H1 (cell line): ENCODE measurements at regions not wholly inside any gene's neighbourhood (a gene's known extent, or its start where the extent isn't known, plus 50 kb on each side); places are given as distances from the start of the nearest gene placed in this dataset.

Experiments
- CTCF ChIA-PET: fragments of 300-600 bp; sonication (Branson Sonifier 250); formaldehyde crosslinking; loops from one replicate; lab custom pipeline; 2021; ENCODE audit not compliant: partially characterized antibody; lab: Charles Lee
- POLR2A ChIA-PET: fragments of 300-600 bp; sonication (Branson Sonifier 250); formaldehyde crosslinking; loops from one replicate; lab custom pipeline; 2021; ENCODE audit warnings: inconsistent platforms; ENCODE audit not compliant: partially characterized antibody; lab: Charles Lee
- DNase-seq, 2 experiments: peaks; one replicate each; pipeline versions ENCODE4 v3.0.0 to v3.0.0-alpha.2; 2010 to 2022; ENCODE audit warnings: low spot score in 2 of 2, low read depth in 1 of 2, mixed read lengths in 1 of 2
- FAIRE-seq: peaks from 2 replicates; lab custom pipeline; 2011; peaks lifted over from hg19 to GRCh38; lab: Jason Lieb, UNC
- H2AFZ ChIP-seq: 2 replicates; pipeline ENCODE4 v1.8.1; 2012; ENCODE audit warnings: low read length, inconsistent platforms
- H2AK5ac ChIP-seq: 2 replicates; pipeline ENCODE4 v1.6.1; 2013; ENCODE audit warnings: low read depth, low read length
- H2BK120ac ChIP-seq: replicated peaks from 2 replicates; pipeline ENCODE3; 2013; ENCODE audit warnings: low read depth, low read length, inconsistent platforms
- H2BK12ac ChIP-seq: 2 replicates; pipeline ENCODE4 v1.6.1; 2013; ENCODE audit warnings: low read depth, low read length
- H2BK15ac ChIP-seq: 2 replicates; pipeline ENCODE4 v1.6.1; 2013; ENCODE audit warnings: low read length
- H2BK20ac ChIP-seq: 2 replicates; pipeline ENCODE4 v1.6.1; 2013; ENCODE audit warnings: low read length
- H2BK5ac ChIP-seq: 2 replicates; pipeline ENCODE4 v1.6.1; 2013; ENCODE audit warnings: low read depth, low read length
- H3K14ac ChIP-seq: 2 replicates; pipeline ENCODE4 v1.6.1; 2013; ENCODE audit warnings: inconsistent platforms; ENCODE audit not compliant: insufficient read length
- H3K18ac ChIP-seq: 2 replicates; pipeline ENCODE4 v1.6.1; 2013; ENCODE audit warnings: low read length; ENCODE audit errors: extremely low read depth
- H3K23ac ChIP-seq: 2 replicates; pipeline ENCODE4 v1.6.1; 2013; ENCODE audit warnings: inconsistent platforms; ENCODE audit not compliant: insufficient read length
- H3K23me2 ChIP-seq: 2 replicates; pipeline ENCODE4 v1.6.1; 2013; ENCODE audit warnings: low read depth, low read length
- H3K27ac ChIP-seq: 2 replicates; pipeline ENCODE4 v1.6.1; 2011; ENCODE audit warnings: low read depth, low read length, inconsistent platforms
- H3K27me3 ChIP-seq, 4 experiments: replicated peaks in 1 of 4; 1 replicate in 1 of 4; 2 replicates in 3 of 4; pipeline versions ENCODE4 v1.6.1 to v1.8.1; 2011 to 2013; ENCODE audit warnings: low read length in 3 of 4, mild to moderate bottlenecking in 3 of 4, inconsistent platforms in 2 of 4, mixed read lengths in 2 of 4, moderate library complexity in 1 of 4; ENCODE audit not compliant: control insufficient read depth in 3 of 4, insufficient read depth in 3 of 4; ENCODE audit errors: extremely low read depth in 1 of 4
- H3K36me3 ChIP-seq, 4 experiments: 2 replicates each; pipeline versions ENCODE4 v1.6.1 to v1.8.1; 2011 to 2013; ENCODE audit warnings: mild to moderate bottlenecking in 4 of 4, low read length in 3 of 4, moderate library complexity in 2 of 4, control low read depth in 1 of 4, inconsistent platforms in 1 of 4; ENCODE audit not compliant: insufficient read depth in 4 of 4, control insufficient read depth in 2 of 4
- H3K4ac ChIP-seq: replicated peaks from 2 replicates; pipeline ENCODE3; 2013; ENCODE audit warnings: low read length, low read depth, mixed read lengths, inconsistent platforms; ENCODE audit not compliant: insufficient read length
- H3K4me1 ChIP-seq, 4 experiments: replicated peaks in 1 of 4; 1 replicate in 1 of 4; 2 replicates in 3 of 4; pipeline versions ENCODE4 v1.6.1 to v1.8.1; 2011 to 2013; ENCODE audit warnings: low read length in 3 of 4, inconsistent platforms in 2 of 4, mixed read lengths in 1 of 4; ENCODE audit not compliant: insufficient read depth in 4 of 4, control insufficient read depth in 3 of 4
- H3K4me2 ChIP-seq, 2 experiments: 2 replicates each; pipeline versions ENCODE4 v1.6.1 to v1.8.1; 2011 to 2013; ENCODE audit warnings: low read depth in 2 of 2, low read length in 2 of 2, control low read depth in 1 of 2, inconsistent platforms in 1 of 2, mild to moderate bottlenecking in 1 of 2; ENCODE audit not compliant: insufficient read depth in 1 of 2
- H3K4me3 ChIP-seq, 4 experiments: fragments of 200-600, 300-600 bp in 1 of 4; sonication (generic), shearing (Covaris generic), sonication (Bioruptor Twin) in 1 of 4; 2 replicates each; pipeline versions ENCODE4 v1.5.1 to v1.8.1; 2011 to 2016; ENCODE audit warnings: low read length in 4 of 4, low read depth in 3 of 4, control low read depth in 2 of 4, inconsistent platforms in 2 of 4, mild to moderate bottlenecking in 2 of 4, mixed read lengths in 1 of 4, moderate library complexity in 1 of 4; ENCODE audit not compliant: insufficient read depth in 2 of 4; ENCODE audit errors: extremely low read depth in 1 of 4
- H3K56ac ChIP-seq: replicated peaks from 2 replicates; pipeline ENCODE3; 2013; ENCODE audit warnings: low read depth, mild to moderate bottlenecking, mixed read lengths, low read length, inconsistent platforms; ENCODE audit not compliant: insufficient read length
- H3K79me1 ChIP-seq: 2 replicates; pipeline ENCODE4 v1.6.1; 2013; ENCODE audit warnings: low read depth, low read length, control low read depth
- H3K79me2 ChIP-seq, 2 experiments: 2 replicates each; pipeline versions ENCODE4 v1.6.1 to v1.8.1; 2012 to 2013; ENCODE audit warnings: low read length in 2 of 2, mild to moderate bottlenecking in 2 of 2, inconsistent platforms in 1 of 2; ENCODE audit not compliant: insufficient read depth in 2 of 2, control insufficient read depth in 1 of 2
- H3K9ac ChIP-seq, 4 experiments: replicated peaks in 1 of 4; 1 replicate in 1 of 4; 2 replicates in 3 of 4; pipeline versions ENCODE4 v1.6.1 to v1.8.1; 2011 to 2013; ENCODE audit warnings: low read depth in 3 of 4, low read length in 3 of 4, control low read depth in 2 of 4, mild to moderate bottlenecking in 2 of 4, moderate library complexity in 2 of 4, inconsistent platforms in 1 of 4; ENCODE audit errors: extremely low read depth in 1 of 4
- H3K9me3 ChIP-seq, 2 experiments: 2 replicates each; pipeline versions ENCODE4 v1.6.1 to v1.8.1; 2012 to 2013; ENCODE audit warnings: mild to moderate bottlenecking in 2 of 2, moderate library complexity in 2 of 2, control low read depth in 1 of 2, inconsistent platforms in 1 of 2, low read depth in 1 of 2, low read length in 1 of 2, mixed read lengths in 1 of 2; ENCODE audit not compliant: insufficient read depth in 2 of 2
- H4K20me1 ChIP-seq, 2 experiments: replicated peaks in 1 of 2; 2 replicates each; pipeline versions ENCODE3 to v1.8.1; 2011 to 2013; ENCODE audit warnings: inconsistent platforms in 2 of 2, low read length in 2 of 2, mild to moderate bottlenecking in 1 of 2; ENCODE audit not compliant: insufficient read depth in 2 of 2, control insufficient read depth in 1 of 2
- H4K5ac ChIP-seq: 2 replicates; pipeline ENCODE4 v1.6.1; 2013; ENCODE audit warnings: low read length, low read depth, mixed read lengths, inconsistent platforms; ENCODE audit not compliant: insufficient read length
- H4K8ac ChIP-seq: 2 replicates; pipeline ENCODE4 v1.8.0; 2013; ENCODE audit warnings: mild to moderate bottlenecking, moderate library complexity, low read length, inconsistent platforms; ENCODE audit not compliant: insufficient read depth; ENCODE audit errors: extremely low read depth
- H4K91ac ChIP-seq: replicated peaks from 2 replicates; pipeline ENCODE3; 2013; ENCODE audit warnings: low read length, mixed read lengths, inconsistent platforms; ENCODE audit not compliant: insufficient read length
- ASH2L ChIP-seq: fragments of 200-600, 300-600 bp; sonication (generic); IDR thresholded peaks from one replicate; pipeline ENCODE4 v1.7.1; 2017; ENCODE audit warnings: low read length
- CBX5 ChIP-seq: fragments of 300-800, 300-1000 bp; sonication (generic); IDR thresholded peaks from 2 replicates; pipeline ENCODE4 v1.7.1; 2016; ENCODE audit warnings: antibody characterized with exemption, low read length, low read depth
- CREB1 ChIP-seq: IDR thresholded peaks from 2 replicates; pipeline ENCODE4 v1.6.1; 2012; ENCODE audit warnings: inconsistent platforms
- GABPA ChIP-seq: IDR thresholded peaks from 2 replicates; pipeline ENCODE4 v1.6.1; 2011; ENCODE audit warnings: mild to moderate bottlenecking, low read length, moderate library complexity, borderline replicate concordance; ENCODE audit not compliant: insufficient read depth
- HDAC6 ChIP-seq: IDR thresholded peaks from one replicate; pipeline ENCODE4 v1.7.1; 2012; ENCODE audit warnings: low read depth, mild to moderate bottlenecking, inconsistent platforms, low read length, moderate library complexity
- PHF8 ChIP-seq: fragments of 200-600 bp; sonication (generic); conservative IDR thresholded peaks from 2 replicates; pipeline ENCODE4 v1.7.1; 2012; ENCODE audit warnings: low read depth, mild to moderate bottlenecking, inconsistent platforms, low read length, moderate library complexity
- RXRA ChIP-seq: IDR thresholded peaks from 2 replicates; pipeline ENCODE4 v1.6.1; 2011; ENCODE audit warnings: low read depth, mild to moderate bottlenecking, low read length, moderate library complexity; ENCODE audit not compliant: insufficient read depth
- SP2 ChIP-seq: IDR thresholded peaks from 2 replicates; pipeline ENCODE4 v1.6.1; 2012; ENCODE audit warnings: mild to moderate bottlenecking, low read length, inconsistent platforms
- SRF ChIP-seq: IDR thresholded peaks from 2 replicates; pipeline ENCODE4 v1.6.1; 2011; ENCODE audit warnings: mild to moderate bottlenecking, low read depth, low read length, moderate library complexity
- WGBS, 2 experiments: shearing (Covaris generic) in 1 of 2; methylation state at CpG; one replicate each; pipeline versions ENCODE4 v1.1.6 to v1.1.7; 2013 to 2015; ENCODE audit warnings: low lambda C conversion rate in 2 of 2, mixed read lengths in 2 of 2, inconsistent platforms in 1 of 2, low coverage in 1 of 2, missing lambda C conversion rate in 1 of 2; ENCODE audit not compliant: insufficient replicate concordance in 2 of 2, insufficient coverage in 1 of 2, insufficient read length in 1 of 2; ENCODE audit errors: extremely low coverage in 1 of 2, missing lambda C conversion rate in 1 of 2; 5-methylcytosine and 5-hydroxymethylcytosine counted together

DNA sequence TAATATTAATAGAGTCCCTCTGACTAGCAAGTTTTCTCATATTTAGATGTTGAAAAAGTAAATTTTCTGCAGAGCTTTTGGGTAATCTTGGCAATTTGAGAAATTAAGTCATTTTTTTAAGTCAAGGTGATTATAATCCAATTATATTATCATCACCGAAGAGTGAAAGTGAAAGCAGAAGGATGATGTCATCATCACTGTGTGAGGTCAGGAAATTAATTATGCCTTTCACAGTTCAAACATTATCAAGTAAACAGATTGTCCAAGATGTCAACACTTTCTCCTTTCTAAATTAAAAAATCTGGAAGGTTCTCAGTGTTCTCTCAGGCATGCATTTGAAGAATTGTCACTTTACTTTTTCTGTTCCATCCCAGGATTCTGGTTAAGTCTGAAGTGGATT lies 296.0 kb downstream of the TBX15 start:
- H2BK20ac ChIP-seq: no peak overlapping the region
- H4K91ac ChIP-seq: no peak overlapping the region
- DNase-seq: no peak
- H3K4me1 ChIP-seq: no peaks in the 10 kb centered on the region
- no peak overlapping the region for H3K4me3 ChIP-seq
- H3K27ac ChIP-seq: no peak overlapping the region
- H3K79me2 ChIP-seq: no peaks in the 10 kb centered on the region
- CTCF ChIA-PET: no interaction called here
- no peak overlapping the region for H3K18ac ChIP-seq
- no peak overlapping the region for H3K4me2 ChIP-seq
- FAIRE-seq: no peak
- no peak overlapping the region for H4K8ac ChIP-seq
- no peaks in the 10 kb centered on the region for H3K79me1 ChIP-seq
- H2BK12ac ChIP-seq: no peak overlapping the region
- H2BK15ac ChIP-seq: no peak overlapping the region
- no peaks in the 10 kb centered on the region for H3K36me3 ChIP-seq
- H4K20me1 ChIP-seq: no peaks in the 10 kb centered on the region
- POLR2A ChIA-PET: no interaction called here
- no peaks in the 10 kb centered on the region for H3K9me3 ChIP-seq
- H2AK5ac ChIP-seq: no peak overlapping the region
- no peaks in the 10 kb centered on the region; the same call in 1 of the 2 replicates for H3K23me2 ChIP-seq
- no peak overlapping the region for H2AFZ ChIP-seq
- H4K5ac ChIP-seq: no peak overlapping the region
- H2BK120ac ChIP-seq: no peak overlapping the region
- WGBS, 2 experiments: 95% methylated on average over 1 of the region's 1 CpG; no CpG with 5 or more reads in 1 of the 2 experiments
- H3K23ac ChIP-seq: no peak overlapping the region
- H3K14ac ChIP-seq: no peak overlapping the region
- H2BK5ac ChIP-seq: no peak overlapping the region
- H3K4ac ChIP-seq: no peak overlapping the region
- H3K27me3 ChIP-seq: no peaks in the 10 kb centered on the region
- no peak overlapping the region for H3K9ac ChIP-seq
- no peak overlapping the region for H3K56ac ChIP-seq
- TF ChIP-seq GABPA: no peak
- TF ChIP-seq RXRA: no peak
- no peak for TF ChIP-seq HDAC6
- no peak for TF ChIP-seq CBX5
- TF ChIP-seq ASH2L: no peak
- TF ChIP-seq SP2: no peak
- TF ChIP-seq SRF: no peak
- no peak for TF ChIP-seq PHF8
- TF ChIP-seq CREB1: no peak
